NCI-H2029 treated with DMSO at 0.1 percent for 48 hours (cell line): ENCODE measurements at regions not wholly inside any gene's neighbourhood (a gene's known extent, or its start where the extent isn't known, plus 50 kb on each side); places are given as distances from the start of the nearest gene placed in this dataset.

Experiments used
- DNase-seq: peaks from one replicate; lab custom pipeline; 2025; lab: John Stamatoyannopoulos, UW

- no peak for DNase-seq
Observed at GRCh38 chr2:42954227-42954962, 162.0 kb upstream of the HAAO start.

DNA sequence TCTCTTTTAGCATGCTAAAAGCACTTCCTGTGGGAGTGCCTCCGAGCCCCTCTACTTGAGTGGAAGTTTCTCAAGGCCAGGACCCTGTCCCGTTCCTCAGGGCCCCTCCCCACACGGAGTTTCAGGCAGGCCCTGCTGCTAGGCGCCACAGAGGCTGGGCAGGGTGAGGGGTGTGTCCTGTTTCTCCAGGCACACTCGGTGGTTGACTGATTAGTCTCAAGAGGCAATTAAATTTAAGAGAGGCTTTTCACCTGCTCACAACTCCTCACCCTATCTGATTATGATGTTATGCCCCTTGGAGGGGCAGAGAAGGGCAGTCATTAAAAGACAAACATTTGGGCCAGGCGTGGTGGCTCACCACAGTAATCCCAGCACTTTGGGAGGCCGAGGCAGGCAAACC is 160.8 kb upstream of the HAAO start:
- DNase-seq, result peak; percentile 74

GRCh38 chr2:42951263-42951938 is 159.0 kb upstream of the HAAO start:
- DNase-seq, result no peak

- no peak for DNase-seq
Observed at GRCh38 chr2:42949125-42949524, 156.7 kb upstream of the HAAO start.

DNA sequence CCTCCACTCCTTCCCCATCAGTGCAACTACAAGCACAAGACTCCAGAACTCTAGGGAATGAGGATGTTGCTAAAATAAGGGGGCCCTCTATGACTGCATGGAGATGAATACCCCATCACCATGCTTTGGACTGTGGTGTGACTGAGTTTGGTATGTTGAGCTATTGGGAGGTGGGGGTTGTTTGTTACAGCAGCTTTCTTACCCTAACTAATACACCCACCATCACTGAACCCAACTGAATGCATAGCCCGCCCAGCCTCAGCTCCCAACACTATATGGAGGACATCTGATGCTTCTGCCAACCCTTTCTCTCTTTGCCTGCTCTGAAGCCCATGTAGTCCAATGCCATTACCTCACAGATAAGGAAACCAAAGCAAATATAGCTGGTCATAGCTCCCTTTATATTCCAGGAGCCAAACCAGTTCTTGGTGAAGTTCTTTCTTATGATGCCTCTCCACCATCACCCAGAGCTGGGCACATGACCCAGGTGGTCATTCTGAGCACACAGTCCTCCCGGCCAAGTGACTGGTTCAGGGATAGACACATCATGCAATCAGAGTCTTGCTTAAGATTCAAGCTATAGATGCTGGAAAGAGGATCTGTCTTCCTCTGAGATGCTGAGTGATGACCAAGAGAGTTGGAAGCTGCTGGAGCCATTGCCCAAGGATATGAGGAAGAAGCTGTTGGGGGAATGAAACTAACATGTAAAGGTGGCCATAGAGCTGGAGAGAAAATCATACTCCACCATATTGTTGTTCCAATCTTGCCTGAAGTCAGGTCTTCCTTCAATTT is 155.6 kb upstream of the HAAO start:
- DNase-seq, result no peak

DNA sequence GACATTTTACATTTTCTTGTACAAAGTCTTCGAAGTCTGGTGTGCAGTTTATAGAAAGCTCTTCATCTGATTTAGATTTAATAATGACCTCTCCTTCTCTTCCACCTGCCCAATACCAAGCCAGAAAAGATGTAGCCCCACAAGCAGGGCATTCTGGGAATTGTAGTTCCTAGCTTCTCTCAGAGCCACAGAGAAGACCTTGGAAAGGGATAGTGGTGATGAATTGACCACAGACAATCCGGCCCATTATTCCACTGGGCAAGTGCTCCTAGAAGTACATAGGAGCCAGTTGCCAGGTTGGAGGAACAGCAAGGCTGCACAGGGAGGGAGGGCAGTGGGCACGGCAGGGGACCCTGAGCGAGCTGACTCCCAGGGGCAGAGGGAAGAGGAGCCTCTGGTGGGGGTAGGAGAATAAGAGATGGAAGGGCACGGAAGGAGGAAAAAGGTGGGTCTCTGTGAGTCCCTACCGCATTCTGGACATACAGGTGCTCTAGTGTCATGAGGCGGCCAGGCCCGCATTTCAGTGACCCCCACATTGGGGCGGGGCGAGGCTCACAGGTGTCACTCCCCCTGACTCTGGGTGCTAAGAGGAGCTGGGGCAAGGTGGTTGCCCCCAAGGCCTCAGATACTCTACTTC is 152.5 kb upstream of the HAAO start:
- no peak for DNase-seq

- no peak for DNase-seq
Observed at GRCh38 chr2:42942990-42943493, 150.7 kb upstream of the HAAO start.

GRCh38 chr2:42942214-42942989 is 150.0 kb upstream of the HAAO start:
- no peak for DNase-seq

DNA sequence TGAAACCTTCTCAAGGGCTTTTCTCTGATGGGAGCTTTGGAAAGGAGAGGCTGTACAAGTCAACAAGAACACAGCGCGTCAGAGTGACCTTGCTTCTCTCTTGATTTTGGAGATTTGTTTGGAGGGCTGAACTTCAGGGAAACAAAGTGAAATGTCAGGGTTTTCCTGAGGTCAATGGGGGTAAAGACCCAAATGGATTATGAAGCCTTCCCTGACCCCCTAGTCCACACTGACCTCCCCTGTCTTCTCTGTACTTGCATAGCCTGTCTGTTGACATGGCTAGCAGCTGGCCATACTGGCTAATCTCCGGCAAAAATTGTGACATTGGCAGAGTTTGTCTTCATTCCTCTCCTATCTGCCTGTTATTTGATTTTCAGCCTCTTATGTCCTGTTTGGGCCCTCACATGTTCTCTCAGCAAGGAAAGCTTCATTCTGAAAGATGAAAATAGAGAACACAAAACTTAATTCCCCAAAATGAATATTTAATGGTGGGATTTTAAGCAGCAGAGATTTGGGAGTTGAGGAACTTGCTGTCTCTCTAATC is 149.3 kb upstream of the HAAO start:
- no peak for DNase-seq

- DNase-seq, result no peak
Observed at GRCh38 chr2:42939411-42940206, 147.2 kb upstream of the HAAO start.

DNA sequence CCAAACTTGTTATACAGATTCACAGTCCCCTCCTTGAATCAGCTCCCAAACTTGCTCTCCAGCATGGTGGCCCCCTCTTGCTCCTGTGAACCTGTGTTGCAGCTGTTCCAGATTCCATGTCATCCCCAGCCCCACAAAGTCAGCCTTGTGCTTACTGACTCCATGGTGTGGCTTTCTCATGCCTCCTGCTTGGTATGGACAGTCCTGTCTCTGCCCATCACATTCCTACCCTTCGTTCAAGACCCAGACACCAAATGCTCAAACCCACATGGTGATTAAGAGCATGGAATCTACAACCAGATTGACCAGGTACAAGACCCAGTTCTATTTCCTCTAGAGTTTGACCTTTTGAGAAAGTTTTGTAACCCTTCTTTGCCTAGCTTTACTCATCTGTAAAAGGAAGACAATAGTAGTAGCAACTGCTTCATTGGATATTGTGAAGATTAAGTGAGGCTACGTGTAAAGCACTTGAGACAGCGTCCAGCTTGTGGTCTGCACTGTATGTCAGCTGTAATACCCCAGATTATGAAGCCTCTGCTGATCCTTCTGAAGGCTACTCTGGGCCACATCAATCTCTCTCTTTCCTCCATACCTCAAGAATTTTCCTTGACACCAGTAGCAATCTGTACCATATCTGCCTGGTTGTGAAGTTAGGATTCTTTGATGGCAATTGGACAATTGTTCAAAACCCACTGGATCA is 146.4 kb upstream of the HAAO start:
- no peak for DNase-seq

DNA sequence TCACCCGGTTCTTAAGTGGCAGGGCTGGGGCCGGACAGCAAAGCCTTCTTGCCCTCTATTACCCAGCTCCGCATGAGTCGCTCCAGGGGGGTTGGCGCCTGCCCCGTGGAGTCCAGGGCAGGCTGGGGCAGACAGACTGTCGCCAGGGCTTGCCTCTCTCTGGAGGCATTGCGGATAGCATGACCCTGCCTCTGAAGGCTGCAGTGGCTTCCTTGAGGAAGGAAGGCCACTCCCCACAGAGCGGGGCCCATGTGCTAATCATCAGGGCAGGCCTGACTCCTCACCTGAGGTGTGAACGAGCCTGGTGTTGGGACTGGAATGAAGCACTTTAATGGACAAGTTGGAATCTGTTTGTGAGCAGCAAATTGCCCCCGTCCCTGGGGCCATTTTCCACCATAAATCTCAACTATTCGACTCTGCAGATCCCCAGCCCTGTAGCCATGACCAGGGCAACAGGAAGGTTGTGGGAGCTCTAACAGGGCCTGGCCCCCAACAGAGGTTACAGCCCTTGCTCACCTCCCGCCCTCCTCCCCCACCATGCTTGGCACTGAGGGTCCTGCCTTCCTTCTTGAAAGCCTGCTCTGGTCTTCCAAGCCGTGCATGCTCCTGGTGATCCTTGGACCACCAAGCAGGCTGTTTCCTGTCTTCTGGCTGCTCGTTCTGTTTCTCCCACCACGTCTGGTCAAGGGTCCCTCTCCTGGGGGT is 144.9 kb upstream of the HAAO start:
- DNase-seq, result no peak

DNA sequence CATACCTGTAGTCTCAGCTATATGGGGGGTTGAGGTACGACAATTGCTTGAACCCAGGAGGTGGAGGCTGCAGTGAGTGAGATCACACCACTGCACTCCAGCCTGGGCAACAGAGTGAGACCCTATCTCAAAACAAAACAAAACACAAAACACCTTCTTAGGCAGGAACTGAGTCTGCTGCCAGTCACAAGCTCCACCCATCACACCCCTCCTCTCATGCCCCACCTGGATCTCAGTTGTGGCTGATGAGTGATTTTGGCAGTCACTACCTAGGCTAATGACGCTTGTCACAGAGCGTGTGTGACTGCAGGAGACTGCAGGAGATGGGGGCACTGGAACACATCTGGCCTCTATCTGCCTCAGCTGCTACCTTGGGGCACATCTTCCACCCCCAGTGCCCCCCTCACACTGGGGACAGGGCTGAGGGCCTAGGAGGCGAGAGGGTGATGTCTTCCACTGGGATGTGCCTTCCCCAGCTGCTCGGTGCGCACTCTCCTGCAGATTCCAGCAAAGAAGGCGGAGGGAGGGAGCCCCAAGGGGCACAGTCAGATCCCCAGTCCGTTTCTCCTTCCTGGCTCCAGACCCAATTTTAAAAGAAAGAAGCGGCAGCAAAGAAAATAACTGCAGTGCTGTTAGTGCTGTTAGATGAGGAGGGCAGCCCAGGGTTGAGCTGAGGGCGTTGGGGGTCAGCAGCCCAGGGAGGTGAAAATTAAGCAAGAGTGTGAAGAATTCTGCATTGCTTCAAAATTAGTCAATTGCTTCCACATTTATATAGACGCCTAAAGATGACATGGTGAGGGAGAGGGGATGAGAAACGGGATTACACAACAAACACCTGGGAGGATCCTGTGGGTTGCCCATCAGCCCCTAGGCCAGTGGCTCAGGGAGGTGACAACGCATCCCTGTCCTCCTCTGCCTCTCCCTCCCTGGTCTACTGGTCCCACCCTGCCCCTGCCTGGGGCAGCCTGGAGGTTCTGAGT is 143.6 kb upstream of the HAAO start:
- DNase-seq, result no peak

DNA sequence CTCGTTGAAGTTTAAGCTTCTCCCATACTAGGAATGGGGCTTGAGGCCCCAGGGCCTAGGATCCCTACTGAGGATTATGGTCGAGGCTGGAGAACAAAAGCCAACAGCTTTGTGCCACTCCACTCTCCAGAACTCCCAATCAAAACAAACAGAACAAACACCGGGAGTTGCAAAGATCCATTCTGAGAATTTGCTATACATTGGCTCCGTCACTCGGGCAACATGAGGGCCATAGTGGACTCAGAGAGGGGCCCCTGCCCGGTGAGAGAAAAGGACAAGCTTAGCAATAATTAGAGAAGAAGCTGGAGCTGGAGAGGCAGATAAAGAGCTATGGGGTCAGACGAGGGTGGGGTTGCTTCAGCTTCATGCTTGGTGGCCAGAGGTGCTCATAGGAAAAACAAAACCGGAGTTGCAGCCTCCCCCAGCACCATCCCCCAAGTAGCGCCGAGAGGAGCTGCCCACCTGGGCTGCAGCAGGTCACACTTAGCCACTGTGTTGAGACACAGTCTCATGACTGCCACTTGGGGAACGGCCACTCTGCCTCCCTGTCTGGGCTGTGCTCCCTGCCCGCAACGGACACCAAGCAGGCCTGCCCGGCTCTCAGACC is 142.3 kb upstream of the HAAO start:
- DNase-seq, result no peak

GRCh38 chr2:42933824-42934254 is 141.5 kb upstream of the HAAO start:
- no peak for DNase-seq

GRCh38 chr2:42932271-42933151 is 140.1 kb upstream of the HAAO start:
- no peak for DNase-seq
